Cardiac muscle cell (in vitro differentiated cells and primary cell): ENCODE measurements at regions not wholly inside any gene's neighbourhood (a gene's known extent, or its start where the extent isn't known, plus 50 kb on each side); places are given as distances from the start of the nearest gene placed in this dataset.
A peak's percentile ranks its signal among the peaks of the same experiment; 100 is the strongest.

ENCODE experiments used
- DNase-seq, 2 donors: peaks; one replicate each; pipeline versions ENCODE4 v3.0.0 to v3.0.0-alpha.2; 2010 to 2017; ENCODE audit warnings: low read depth in 1 of 2, low spot score in 1 of 2
- H3K27ac ChIP-seq: fragments of 200-600 bp; sonication (generic); 2 replicates; pipeline ENCODE4 v1.5.1; 2016
- H3K27me3 ChIP-seq: fragments of 200-600 bp; sonication (generic); 2 replicates; pipeline ENCODE4 v1.6.0; 2016; ENCODE audit warnings: control low read depth
- H3K36me3 ChIP-seq: fragments of 200-600 bp; sonication (generic); 2 replicates; pipeline ENCODE4 v1.5.1; 2016; ENCODE audit warnings: control low read depth
- H3K4me1 ChIP-seq: fragments of 200-600 bp; sonication (generic); 2 replicates; pipeline ENCODE4 v1.8.1; 2017; ENCODE audit warnings: low read depth, mild to moderate bottlenecking, mixed run types
- H3K4me3 ChIP-seq: fragments of 200-600 bp; sonication (generic); 2 replicates; pipeline ENCODE4 v1.5.1; 2016; ENCODE audit warnings: mild to moderate bottlenecking
- H3K9me3 ChIP-seq: fragments of 200-600 bp; sonication (generic); 2 replicates; pipeline ENCODE4 v1.5.1; 2017; ENCODE audit warnings: low read depth, mild to moderate bottlenecking, control low read depth
- CTCF ChIP-seq: IDR thresholded peaks from 2 replicates; pipeline ENCODE4 v1.5.1; 2012; ENCODE audit warnings: low read depth, mild to moderate bottlenecking, low read length

DNA sequence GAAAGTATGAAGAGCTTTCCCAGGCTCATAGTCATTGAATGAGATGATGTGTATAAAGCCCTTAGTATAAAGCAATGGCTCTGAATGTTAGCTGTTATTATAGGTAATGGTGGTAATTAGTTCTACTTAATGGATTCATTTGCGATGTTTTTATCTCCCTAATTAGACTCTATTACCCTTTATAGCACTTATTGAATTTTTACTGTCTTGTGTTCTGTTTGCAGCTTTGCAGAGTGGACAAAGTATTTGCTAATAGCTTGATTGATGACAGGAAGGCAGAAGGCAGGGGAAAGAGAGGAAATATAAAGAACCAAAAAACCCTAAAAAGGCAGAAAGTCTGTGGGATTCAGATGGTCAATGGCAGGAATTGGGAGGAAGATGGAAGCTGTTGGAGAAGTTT, 524.4 kb upstream of the SPRY2 start:
- DNase-seq, result no peak
- no peak for TF ChIP-seq CTCF
- Histone ChIP-seq H3K27me3 (no peaks in the 10 kb centered on the region), H3K9me3 (no peaks in the 10 kb centered on the region), H3K4me3 (no peak overlapping the region), H3K4me1 (no peaks in the 10 kb centered on the region), H3K36me3 (no peaks in the 10 kb centered on the region), H3K27ac (no peak overlapping the region)

DNA sequence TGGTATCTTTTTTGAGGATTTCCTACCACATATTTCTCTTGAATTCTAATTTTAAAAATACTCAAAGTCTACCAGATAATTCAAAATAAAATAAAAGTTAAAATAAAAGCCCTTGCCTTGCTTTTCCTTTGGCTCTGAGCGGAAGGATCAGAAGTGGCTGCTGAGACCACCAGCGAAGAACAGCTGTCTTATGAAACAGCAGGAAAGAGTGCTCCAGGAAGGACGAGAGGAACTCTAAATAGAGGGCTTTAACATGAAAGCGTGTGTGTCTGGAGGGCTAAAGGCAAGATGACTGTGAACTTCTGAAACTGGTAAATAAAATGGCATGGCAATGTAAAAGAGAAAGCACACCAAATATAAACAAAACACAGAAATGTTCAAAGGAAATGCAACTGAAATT, 521.5 kb upstream of the SPRY2 start:
- no peak overlapping the region for H3K4me3 ChIP-seq
- TF ChIP-seq CTCF, result no peak
- DNase-seq, result peak in 1 of 2 donors; percentile 22

DNA sequence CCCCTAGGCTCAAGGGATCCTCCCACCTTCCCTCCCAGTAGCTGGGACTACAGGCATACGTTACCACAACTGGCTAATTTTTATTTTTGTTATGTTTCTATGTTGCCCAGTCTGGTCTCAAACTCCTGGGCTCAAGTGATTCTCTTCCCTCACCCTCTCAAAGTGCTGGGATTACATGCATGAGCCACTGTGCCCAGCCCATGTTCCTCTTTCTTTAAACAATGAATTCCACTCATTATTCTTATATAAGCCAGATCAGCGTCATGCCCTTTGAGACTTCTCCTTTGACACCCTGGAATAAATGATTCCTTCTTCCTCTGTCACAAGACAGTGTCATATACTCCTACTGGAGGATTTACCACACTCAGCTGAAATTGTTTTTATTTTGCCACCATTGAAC, 519.9 kb upstream of the SPRY2 start:
- no peaks in the 10 kb centered on the region for H3K36me3 ChIP-seq
- no peak for DNase-seq
- H3K27ac ChIP-seq, result no peak overlapping the region
- H3K4me3 ChIP-seq, result no peak overlapping the region
- H3K4me1 ChIP-seq, result no peaks in the 10 kb centered on the region
- no peaks in the 10 kb centered on the region for H3K9me3 ChIP-seq
- no peaks in the 10 kb centered on the region for H3K27me3 ChIP-seq
- TF ChIP-seq CTCF, result no peak

More for the DNA sequence above, 521.5 kb upstream of the SPRY2 start:
- Histone ChIP-seq H3K9me3 (no peaks in the 10 kb centered on the region), H3K27me3 (no peaks in the 10 kb centered on the region), H3K27ac (no peak overlapping the region), H3K4me1 (no peaks in the 10 kb centered on the region), H3K36me3 (no peaks in the 10 kb centered on the region)

DNA sequence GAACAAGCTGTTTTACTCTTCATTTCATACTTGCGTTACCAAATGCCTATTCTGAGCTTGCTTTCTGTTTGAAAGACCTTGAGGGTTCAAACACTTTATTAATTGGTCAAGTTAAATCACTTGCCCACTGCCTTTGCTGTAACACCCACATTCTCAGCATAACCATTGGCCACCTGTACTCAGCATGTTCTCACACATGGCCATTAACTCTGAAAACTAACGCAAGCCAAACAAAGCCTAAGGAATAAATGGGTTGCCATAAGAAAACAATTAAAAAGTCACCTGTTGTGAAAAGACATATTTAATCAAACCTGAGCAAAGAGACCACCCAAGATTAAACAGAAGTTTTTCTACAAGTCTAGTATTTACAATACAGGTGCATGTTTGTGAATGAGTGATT, 517.2 kb upstream of the SPRY2 start:
- Histone ChIP-seq H3K27ac (no peak overlapping the region), H3K9me3 (no peaks in the 10 kb centered on the region), H3K36me3 (no peaks in the 10 kb centered on the region), H3K4me1 (no peaks in the 10 kb centered on the region), H3K4me3 (no peak overlapping the region), H3K27me3 (no peaks in the 10 kb centered on the region)
- DNase-seq, result no peak
- no peak for TF ChIP-seq CTCF

- DNase-seq, result no peak
- H3K4me1 ChIP-seq, result no peaks in the 10 kb centered on the region
- TF ChIP-seq CTCF, result no peak
- no peaks in the 10 kb centered on the region for H3K9me3 ChIP-seq
- H3K36me3 ChIP-seq, result no peaks in the 10 kb centered on the region
- H3K4me3 ChIP-seq, result no peak overlapping the region
- no peak overlapping the region for H3K27ac ChIP-seq
- H3K27me3 ChIP-seq, result no peaks in the 10 kb centered on the region
These were observed 516.4 kb upstream of the SPRY2 start for GRCh38 chr13:80857321-80857720.

DNA sequence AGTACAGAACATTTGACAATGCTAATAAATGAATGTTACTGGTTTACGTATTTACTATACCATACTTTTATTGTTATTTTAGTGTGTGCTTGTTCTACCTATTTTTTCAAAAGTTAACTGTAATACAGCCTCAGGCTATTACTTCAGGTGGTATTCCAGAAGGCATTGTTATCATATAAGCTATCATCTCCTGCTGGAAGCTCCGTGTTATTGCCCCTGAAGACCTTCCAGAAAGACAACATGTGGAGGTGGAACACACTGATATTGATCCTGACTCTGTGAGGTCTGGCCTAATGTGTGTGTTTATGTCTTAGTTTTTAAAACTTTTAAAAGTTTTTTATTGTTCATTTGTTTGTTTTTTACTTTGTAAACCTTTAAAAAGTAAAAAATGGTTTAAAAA, 509.8 kb upstream of the SPRY2 start:
- no peaks in the 10 kb centered on the region for H3K9me3 ChIP-seq
- H3K4me3 ChIP-seq, result no peak overlapping the region
- no peak for DNase-seq
- no peak overlapping the region for H3K27ac ChIP-seq
- H3K36me3 ChIP-seq, result no peaks in the 10 kb centered on the region
- no peaks in the 10 kb centered on the region for H3K4me1 ChIP-seq
- no peak for TF ChIP-seq CTCF
- H3K27me3 ChIP-seq, result no peaks in the 10 kb centered on the region
